ENCODE measurements at regions not wholly inside any gene's neighbourhood (a gene's known extent, or its start where the extent isn't known, plus 50 kb on each side); places are given as distances from the start of the nearest gene placed in this dataset.

DNA sequence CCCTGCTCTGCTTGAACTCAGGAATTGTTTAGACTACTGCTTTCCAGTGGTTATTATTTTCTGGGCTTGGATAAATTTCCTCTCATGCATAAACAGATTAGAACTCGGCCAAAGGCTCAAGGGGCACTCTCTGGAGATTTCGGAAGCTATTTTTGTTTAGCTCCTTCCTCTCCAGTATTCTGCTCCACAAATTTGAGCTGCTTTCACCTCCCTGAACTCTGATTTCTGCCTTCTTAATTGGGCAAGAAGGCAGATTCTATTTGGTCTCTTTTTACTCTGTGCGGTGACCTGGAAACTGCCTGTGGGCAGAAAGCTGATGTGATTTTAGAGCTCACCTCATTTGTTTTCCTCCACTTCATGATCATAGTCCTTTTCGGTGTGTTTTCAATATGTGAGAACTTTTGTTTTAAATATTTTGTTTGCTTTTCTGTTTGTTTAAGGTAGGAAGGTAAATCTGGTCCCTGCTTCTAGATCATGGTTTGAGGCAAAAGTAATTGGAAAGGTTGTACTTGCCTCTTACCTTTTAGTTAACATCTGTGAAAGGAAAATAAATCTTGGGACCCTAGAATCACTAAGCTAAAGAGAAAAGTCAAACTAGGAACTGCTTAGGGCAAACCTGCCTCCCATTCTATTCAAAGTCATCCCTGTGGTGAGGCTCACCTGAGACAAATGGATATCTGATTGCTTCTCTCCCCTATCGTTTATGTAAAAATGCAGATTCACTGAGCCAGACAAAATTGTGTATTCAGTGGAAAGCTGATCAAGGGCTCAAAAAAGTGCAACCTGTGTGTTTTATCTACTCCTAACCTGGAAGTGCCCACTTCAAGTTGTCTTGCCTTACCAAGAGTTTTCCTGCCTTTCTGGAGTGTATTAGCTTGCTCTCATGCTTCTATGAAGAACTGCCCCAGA is 714.7 kb upstream of the PCDH20 start:
- no peak for TF ChIP-seq POLR2A (IDR thresholded peaks at IDR 0.05)
- TF ChIP-seq, protein P1, sequence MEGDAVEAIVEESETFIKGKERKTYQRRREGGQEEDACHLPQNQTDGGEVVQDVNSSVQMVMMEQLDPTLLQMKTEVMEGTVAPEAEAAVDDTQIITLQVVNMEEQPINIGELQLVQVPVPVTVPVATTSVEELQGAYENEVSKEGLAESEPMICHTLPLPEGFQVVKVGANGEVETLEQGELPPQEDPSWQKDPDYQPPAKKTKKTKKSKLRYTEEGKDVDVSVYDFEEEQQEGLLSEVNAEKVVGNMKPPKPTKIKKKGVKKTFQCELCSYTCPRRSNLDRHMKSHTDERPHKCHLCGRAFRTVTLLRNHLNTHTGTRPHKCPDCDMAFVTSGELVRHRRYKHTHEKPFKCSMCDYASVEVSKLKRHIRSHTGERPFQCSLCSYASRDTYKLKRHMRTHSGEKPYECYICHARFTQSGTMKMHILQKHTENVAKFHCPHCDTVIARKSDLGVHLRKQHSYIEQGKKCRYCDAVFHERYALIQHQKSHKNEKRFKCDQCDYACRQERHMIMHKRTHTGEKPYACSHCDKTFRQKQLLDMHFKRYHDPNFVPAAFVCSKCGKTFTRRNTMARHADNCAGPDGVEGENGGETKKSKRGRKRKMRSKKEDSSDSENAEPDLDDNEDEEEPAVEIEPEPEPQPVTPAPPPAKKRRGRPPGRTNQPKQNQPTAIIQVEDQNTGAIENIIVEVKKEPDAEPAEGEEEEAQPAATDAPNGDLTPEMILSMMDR (IDR thresholded peaks at IDR 0.05): no peak
